ENCODE measurements at regions not wholly inside any gene's neighbourhood (a gene's known extent, or its start where the extent isn't known, plus 50 kb on each side); places are given as distances from the start of the nearest gene placed in this dataset.

DNA sequence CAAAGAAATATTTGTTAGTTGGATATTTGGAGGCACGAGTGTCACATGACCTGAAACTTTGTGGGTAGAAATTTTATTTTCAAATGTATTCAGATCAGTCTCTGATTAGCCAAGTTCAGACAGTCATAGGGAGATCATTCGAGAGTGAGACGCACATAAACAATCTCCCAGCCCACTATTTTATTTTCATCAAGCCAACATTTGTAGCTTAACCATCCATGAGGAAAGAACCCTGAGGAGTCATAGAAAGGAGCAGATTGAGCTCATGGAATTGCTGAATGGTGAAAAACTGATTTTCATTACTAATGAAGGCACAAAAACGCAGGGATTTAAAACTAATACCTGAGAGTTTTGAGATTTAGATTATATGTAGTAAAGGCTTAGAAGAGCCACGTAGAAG, 548.7 kb downstream of the NSUN3 start:
- TF ChIP-seq, protein P1, sequence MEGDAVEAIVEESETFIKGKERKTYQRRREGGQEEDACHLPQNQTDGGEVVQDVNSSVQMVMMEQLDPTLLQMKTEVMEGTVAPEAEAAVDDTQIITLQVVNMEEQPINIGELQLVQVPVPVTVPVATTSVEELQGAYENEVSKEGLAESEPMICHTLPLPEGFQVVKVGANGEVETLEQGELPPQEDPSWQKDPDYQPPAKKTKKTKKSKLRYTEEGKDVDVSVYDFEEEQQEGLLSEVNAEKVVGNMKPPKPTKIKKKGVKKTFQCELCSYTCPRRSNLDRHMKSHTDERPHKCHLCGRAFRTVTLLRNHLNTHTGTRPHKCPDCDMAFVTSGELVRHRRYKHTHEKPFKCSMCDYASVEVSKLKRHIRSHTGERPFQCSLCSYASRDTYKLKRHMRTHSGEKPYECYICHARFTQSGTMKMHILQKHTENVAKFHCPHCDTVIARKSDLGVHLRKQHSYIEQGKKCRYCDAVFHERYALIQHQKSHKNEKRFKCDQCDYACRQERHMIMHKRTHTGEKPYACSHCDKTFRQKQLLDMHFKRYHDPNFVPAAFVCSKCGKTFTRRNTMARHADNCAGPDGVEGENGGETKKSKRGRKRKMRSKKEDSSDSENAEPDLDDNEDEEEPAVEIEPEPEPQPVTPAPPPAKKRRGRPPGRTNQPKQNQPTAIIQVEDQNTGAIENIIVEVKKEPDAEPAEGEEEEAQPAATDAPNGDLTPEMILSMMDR (IDR thresholded peaks at IDR 0.05) = no peak
- TF ChIP-seq, protein P2, sequence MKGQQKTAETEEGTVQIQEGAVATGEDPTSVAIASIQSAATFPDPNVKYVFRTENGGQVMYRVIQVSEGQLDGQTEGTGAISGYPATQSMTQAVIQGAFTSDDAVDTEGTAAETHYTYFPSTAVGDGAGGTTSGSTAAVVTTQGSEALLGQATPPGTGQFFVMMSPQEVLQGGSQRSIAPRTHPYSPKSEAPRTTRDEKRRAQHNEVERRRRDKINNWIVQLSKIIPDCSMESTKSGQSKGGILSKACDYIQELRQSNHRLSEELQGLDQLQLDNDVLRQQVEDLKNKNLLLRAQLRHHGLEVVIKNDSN (CRISPR knock-in tag; IDR thresholded peaks at IDR 0.05) = no peak

All from WTC11 (cell line).